ENCODE measurements at regions not wholly inside any gene's neighbourhood (a gene's known extent, or its start where the extent isn't known, plus 50 kb on each side); places are given as distances from the start of the nearest gene placed in this dataset.

GRCh38 chr13:106625578-106625977 lies 57.6 kb upstream of the ARGLU1 start:
- Mint-ChIP-seq H3K27ac (no peak overlapping the region), H3K4me1 (ENCODE audit: low read depth) (no peaks in the 10 kb centered on the region), H3K4me3 (no peak overlapping the region), H3K36me3 (ENCODE audit: low read depth) (no peaks in the 10 kb centered on the region), H3K27me3 (peaks cover 82% of the 10 kb centered on the region), H3K9me3 (no peaks in the 10 kb centered on the region)
- DNase-seq, result no peak

GRCh38 chr13:106623799-106624460 lies 56.0 kb upstream of the ARGLU1 start:
- Mint-ChIP-seq H3K4me1 (ENCODE audit: low read depth) (peaks cover 4% of the 10 kb centered on the region), H3K27me3 (peaks cover 77% of the 10 kb centered on the region), H3K9me3 (no peaks in the 10 kb centered on the region), H3K27ac (no peak overlapping the region), H3K36me3 (ENCODE audit: low read depth) (no peaks in the 10 kb centered on the region), H3K4me3 (no peak overlapping the region)
- no peak for DNase-seq

- Mint-ChIP-seq H3K9me3 (no peaks in the 10 kb centered on the region), H3K27me3 (peaks cover 61% of the 10 kb centered on the region), H3K27ac (no peak overlapping the region), H3K4me1 (ENCODE audit: low read depth) (peaks cover 4% of the 10 kb centered on the region), H3K36me3 (ENCODE audit: low read depth) (no peaks in the 10 kb centered on the region), H3K4me3 (no peak overlapping the region)
- DNase-seq, result no peak
Measured at GRCh38 chr13:106621833-106622232, 53.9 kb upstream of the ARGLU1 start.

GRCh38 chr13:106619688-106620555 lies 52.0 kb upstream of the ARGLU1 start:
- H3K4me1 Mint-ChIP-seq (ENCODE audit: low read depth), result peaks cover 4% of the 10 kb centered on the region
- H3K4me3 Mint-ChIP-seq, result no peak overlapping the region
- H3K27ac Mint-ChIP-seq, result no peak overlapping the region
- H3K9me3 Mint-ChIP-seq, result no peaks in the 10 kb centered on the region
- DNase-seq, result no peak
- H3K27me3 Mint-ChIP-seq, result peaks cover 43% of the 10 kb centered on the region
- H3K36me3 Mint-ChIP-seq (ENCODE audit: low read depth), result no peaks in the 10 kb centered on the region

All from activated T-cell treated with anti-CD3 and anti-CD28 coated beads, Interleukin-2, amount 50 U/mL, for 24 hours (primary cell).